GM23338 (cell line): ENCODE measurements at regions not wholly inside any gene's neighbourhood (a gene's known extent, or its start where the extent isn't known, plus 50 kb on each side); places are given as distances from the start of the nearest gene placed in this dataset.

Source experiments
- ATAC-seq: fragments of 200-7000 bp; cut with Tn5 transposase; 3 replicates; pipeline ENCODE4 v1.9.1; 2020
- DNase-seq: peaks from one replicate; pipeline ENCODE4 v3.0.0-alpha.2; 2015; ENCODE audit warnings: low spot score
- H2AFZ ChIP-seq: fragments of 200-600 bp; sonication (generic); 2 replicates; pipeline ENCODE4 v1.8.0; 2016; ENCODE audit warnings: antibody characterized with exemption, mild to moderate bottlenecking, moderate library complexity
- H3F3A ChIP-seq: fragments of 200-600 bp; sonication (generic); replicated peaks from 2 replicates; pipeline ENCODE4 v1.8.0; 2017; ENCODE audit warnings: antibody characterized with exemption, mixed run types, low read depth
- H3K27ac ChIP-seq: fragments of 200-600 bp; sonication (generic); 2 replicates; pipeline ENCODE4 v1.6.1; 2016; ENCODE audit warnings: low read depth
- H3K27me3 ChIP-seq: fragments of 200-600 bp; sonication (generic); 2 replicates; pipeline ENCODE4 v1.8.0; 2016; ENCODE audit warnings: mild to moderate bottlenecking, mixed run types, moderate library complexity; ENCODE audit not compliant: insufficient read depth
- H3K36me3 ChIP-seq: fragments of 200-600 bp; sonication (generic); 2 replicates; pipeline ENCODE4 v1.8.0; 2016; ENCODE audit warnings: mild to moderate bottlenecking; ENCODE audit not compliant: insufficient read depth
- H3K4me1 ChIP-seq: fragments of 200-600 bp; sonication (generic); 2 replicates; pipeline ENCODE4 v1.8.0; 2016; ENCODE audit warnings: mild to moderate bottlenecking, moderate library complexity; ENCODE audit not compliant: insufficient read depth
- H3K4me2 ChIP-seq: fragments of 200-600 bp; sonication (generic); 2 replicates; pipeline ENCODE4 v1.7.1; 2017; ENCODE audit warnings: mixed run types
- H3K4me3 ChIP-seq: fragments of 200-600 bp; sonication (generic); 2 replicates; pipeline ENCODE4 v1.6.1; 2016; ENCODE audit warnings: mixed run types
- H3K79me2 ChIP-seq: fragments of 200-600 bp; sonication (generic); replicated peaks from 2 replicates; pipeline ENCODE4 v1.8.0; 2017; ENCODE audit warnings: mild to moderate bottlenecking; ENCODE audit not compliant: insufficient read depth
- H3K9me2 ChIP-seq: fragments of 200-600 bp; sonication (generic); 2 replicates; pipeline ENCODE4 v1.8.0; 2017; ENCODE audit not compliant: insufficient read depth
- H4K20me1 ChIP-seq: fragments of 200-600 bp; sonication (generic); replicated peaks from 2 replicates; pipeline ENCODE4 v1.8.0; 2017; ENCODE audit warnings: mild to moderate bottlenecking; ENCODE audit not compliant: insufficient read depth
- H3K27ac Mint-ChIP-seq: 2 replicates; pipeline ENCODE4 v1.8.0; 2020; ENCODE audit warnings: inconsistent platforms, mild to moderate bottlenecking, moderate library complexity, mixed read lengths
- H3K27me3 Mint-ChIP-seq: 3 replicates; pipeline ENCODE4 v1.8.0; 2022; ENCODE audit warnings: low read depth, mild to moderate bottlenecking, moderate library complexity, mixed read lengths, inconsistent platforms; ENCODE audit not compliant: insufficient read depth, poor library complexity
- H3K36me3 Mint-ChIP-seq: 3 replicates; pipeline ENCODE4 v1.8.0; 2021; ENCODE audit warnings: low read depth, mild to moderate bottlenecking, inconsistent platforms, moderate library complexity, mixed read lengths
- H3K4me1 Mint-ChIP-seq: 3 replicates; pipeline ENCODE4 v1.8.0; 2020; ENCODE audit warnings: mild to moderate bottlenecking, inconsistent platforms, mixed read lengths
- H3K4me3 Mint-ChIP-seq: 3 replicates; pipeline ENCODE4 v1.8.0; 2021; ENCODE audit warnings: moderate library complexity, mild to moderate bottlenecking, inconsistent platforms, mixed read lengths
- H3K9me3 Mint-ChIP-seq: 3 replicates; pipeline ENCODE4 v1.8.0; 2020; ENCODE audit warnings: moderate library complexity, mild to moderate bottlenecking, inconsistent platforms, mixed read lengths
- CREB1 ChIP-seq: fragments of 250-450 bp; sonication (Bioruptor Pico); IDR thresholded peaks from 2 replicates; pipeline ENCODE4 v1.5.0; 2020; ENCODE audit warnings: low read depth, mild to moderate bottlenecking, moderate library complexity
- CTCF ChIP-seq, 2 experiments: fragments of 200-600 bp in 1 of 2; sonication (generic) in 1 of 2; conservative IDR thresholded peaks; 2 replicates each; pipeline versions ENCODE4 v1.5.1 to v1.6.1; 2016 to 2017; ENCODE audit warnings: antibody characterized with exemption in 2 of 2, low read depth in 2 of 2, mild to moderate bottlenecking in 2 of 2, moderate library complexity in 1 of 2
- EZH2 ChIP-seq: fragments of 200-600 bp; sonication (generic); IDR thresholded peaks from one replicate; pipeline ENCODE4 v1.8.0; 2017; ENCODE audit warnings: antibody characterized with exemption, mild to moderate bottlenecking, low read depth; ENCODE audit not compliant: unreplicated experiment
- EZH2phosphoT487 ChIP-seq: fragments of 200-600 bp; sonication (generic); IDR thresholded peaks from one replicate; pipeline ENCODE4 v1.8.1; 2018; ENCODE audit warnings: antibody characterized with exemption; ENCODE audit not compliant: unreplicated experiment
- JUNB ChIP-seq: IDR thresholded peaks from one replicate; pipeline ENCODE4 v1.6.1; 2016; ENCODE audit warnings: antibody characterized with exemption; ENCODE audit not compliant: unreplicated experiment
- NANOG ChIP-seq: IDR thresholded peaks from 2 replicates; pipeline ENCODE4 v1.6.1; 2016; ENCODE audit warnings: antibody characterized with exemption, borderline replicate concordance
- POLR2AphosphoS5 ChIP-seq: IDR thresholded peaks from 2 replicates; pipeline ENCODE4 v1.6.1; 2016; ENCODE audit warnings: antibody characterized with exemption, low read depth
- STAT1 ChIP-seq: IDR thresholded peaks from one replicate; pipeline ENCODE4 v1.6.1; 2016; ENCODE audit warnings: antibody characterized with exemption; ENCODE audit not compliant: unreplicated experiment
- ZNF331 ChIP-seq: fragments of 250-450 bp; sonication (Bioruptor Pico); IDR thresholded peaks from 2 replicates; pipeline ENCODE4 v1.5.0; 2020; ENCODE audit warnings: low read depth, mild to moderate bottlenecking, moderate library complexity
- TF ChIP-seq, protein P1 (sequence below): IDR thresholded peaks from 2 replicates; pipeline ENCODE4 v1.6.1; 2016; ENCODE audit warnings: antibody characterized with exemption
- TF ChIP-seq, protein P2 (sequence below): IDR thresholded peaks from one replicate; pipeline ENCODE4 v1.6.1; 2018; ENCODE audit warnings: antibody characterized with exemption; ENCODE audit not compliant: unreplicated experiment

GRCh38 chr4:19372390-19372789 is 879.3 kb upstream of the SLIT2 start:
- Histone ChIP-seq H3K4me2 (no peak overlapping the region), H4K20me1 (no peaks in the 10 kb centered on the region), H3K4me3 (no peak overlapping the region), H3K27ac (no peak overlapping the region), H3K79me2 (no peaks in the 10 kb centered on the region), H2AFZ (no peak overlapping the region), H3F3A (no peaks in the 10 kb centered on the region), H3K36me3 (no peaks in the 10 kb centered on the region), H3K27me3 (no peaks in the 10 kb centered on the region), H3K9me2 (no peaks in the 10 kb centered on the region), H3K4me1 (no peaks in the 10 kb centered on the region)
- H3K4me3 Mint-ChIP-seq = no peak overlapping the region
- H3K27me3 Mint-ChIP-seq = peaks cover 2% of the 10 kb centered on the region
- H3K27ac Mint-ChIP-seq = no peak overlapping the region
- H3K36me3 Mint-ChIP-seq = no peaks in the 10 kb centered on the region
- ATAC-seq = no peak; the same call in 2 of the 3 replicates
- no peaks in the 10 kb centered on the region for H3K9me3 Mint-ChIP-seq
- no peaks in the 10 kb centered on the region for H3K4me1 Mint-ChIP-seq
- DNase-seq = peak; percentile 7
- TF ChIP-seq EZH2 = no peak
- TF ChIP-seq ZNF331 (CRISPR knock-in tag) = no peak
- peak in 1 of 2 experiments; percentile 21; a peak in 1 of 4 replicates for TF ChIP-seq CTCF (conservative IDR thresholded peaks at IDR 0.05; ENCODE audit: low read depth in 2 of 2)

- H3K27me3 ChIP-seq = no peaks in the 10 kb centered on the region
- no peak overlapping the region for H3K4me3 ChIP-seq
- Mint-ChIP-seq H3K4me3 (no peak overlapping the region), H3K9me3 (no peaks in the 10 kb centered on the region), H3K27me3 (peaks cover 2% of the 10 kb centered on the region), H3K4me1 (no peaks in the 10 kb centered on the region), H3K27ac (no peak overlapping the region), H3K36me3 (no peaks in the 10 kb centered on the region)
- no peak overlapping the region for H2AFZ ChIP-seq
- ATAC-seq (no peak), DNase-seq (no peak)
- H3F3A ChIP-seq = no peaks in the 10 kb centered on the region
- no peaks in the 10 kb centered on the region for H4K20me1 ChIP-seq
- no peaks in the 10 kb centered on the region for H3K79me2 ChIP-seq
- no peaks in the 10 kb centered on the region for H3K4me1 ChIP-seq
- no peaks in the 10 kb centered on the region for H3K9me2 ChIP-seq
- H3K4me2 ChIP-seq = no peak overlapping the region
- no peaks in the 10 kb centered on the region for H3K36me3 ChIP-seq
- H3K27ac ChIP-seq = no peak overlapping the region
- TF ChIP-seq NANOG = no peak
- no peak for TF ChIP-seq EZH2phosphoT487
- TF ChIP-seq JUNB = no peak
- TF ChIP-seq CREB1 (CRISPR knock-in tag) = no peak
- no peak for TF ChIP-seq ZNF331 (CRISPR knock-in tag)
- no peak for TF ChIP-seq EZH2
- TF ChIP-seq, protein P1, sequence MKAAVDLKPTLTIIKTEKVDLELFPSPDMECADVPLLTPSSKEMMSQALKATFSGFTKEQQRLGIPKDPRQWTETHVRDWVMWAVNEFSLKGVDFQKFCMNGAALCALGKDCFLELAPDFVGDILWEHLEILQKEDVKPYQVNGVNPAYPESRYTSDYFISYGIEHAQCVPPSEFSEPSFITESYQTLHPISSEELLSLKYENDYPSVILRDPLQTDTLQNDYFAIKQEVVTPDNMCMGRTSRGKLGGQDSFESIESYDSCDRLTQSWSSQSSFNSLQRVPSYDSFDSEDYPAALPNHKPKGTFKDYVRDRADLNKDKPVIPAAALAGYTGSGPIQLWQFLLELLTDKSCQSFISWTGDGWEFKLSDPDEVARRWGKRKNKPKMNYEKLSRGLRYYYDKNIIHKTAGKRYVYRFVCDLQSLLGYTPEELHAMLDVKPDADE = no peak
- no peak for TF ChIP-seq POLR2AphosphoS5
- TF ChIP-seq STAT1 = no peak
- no peak for TF ChIP-seq CTCF (conservative IDR thresholded peaks at IDR 0.05; ENCODE audit: low read depth in 2 of 2)
- TF ChIP-seq, protein P2, sequence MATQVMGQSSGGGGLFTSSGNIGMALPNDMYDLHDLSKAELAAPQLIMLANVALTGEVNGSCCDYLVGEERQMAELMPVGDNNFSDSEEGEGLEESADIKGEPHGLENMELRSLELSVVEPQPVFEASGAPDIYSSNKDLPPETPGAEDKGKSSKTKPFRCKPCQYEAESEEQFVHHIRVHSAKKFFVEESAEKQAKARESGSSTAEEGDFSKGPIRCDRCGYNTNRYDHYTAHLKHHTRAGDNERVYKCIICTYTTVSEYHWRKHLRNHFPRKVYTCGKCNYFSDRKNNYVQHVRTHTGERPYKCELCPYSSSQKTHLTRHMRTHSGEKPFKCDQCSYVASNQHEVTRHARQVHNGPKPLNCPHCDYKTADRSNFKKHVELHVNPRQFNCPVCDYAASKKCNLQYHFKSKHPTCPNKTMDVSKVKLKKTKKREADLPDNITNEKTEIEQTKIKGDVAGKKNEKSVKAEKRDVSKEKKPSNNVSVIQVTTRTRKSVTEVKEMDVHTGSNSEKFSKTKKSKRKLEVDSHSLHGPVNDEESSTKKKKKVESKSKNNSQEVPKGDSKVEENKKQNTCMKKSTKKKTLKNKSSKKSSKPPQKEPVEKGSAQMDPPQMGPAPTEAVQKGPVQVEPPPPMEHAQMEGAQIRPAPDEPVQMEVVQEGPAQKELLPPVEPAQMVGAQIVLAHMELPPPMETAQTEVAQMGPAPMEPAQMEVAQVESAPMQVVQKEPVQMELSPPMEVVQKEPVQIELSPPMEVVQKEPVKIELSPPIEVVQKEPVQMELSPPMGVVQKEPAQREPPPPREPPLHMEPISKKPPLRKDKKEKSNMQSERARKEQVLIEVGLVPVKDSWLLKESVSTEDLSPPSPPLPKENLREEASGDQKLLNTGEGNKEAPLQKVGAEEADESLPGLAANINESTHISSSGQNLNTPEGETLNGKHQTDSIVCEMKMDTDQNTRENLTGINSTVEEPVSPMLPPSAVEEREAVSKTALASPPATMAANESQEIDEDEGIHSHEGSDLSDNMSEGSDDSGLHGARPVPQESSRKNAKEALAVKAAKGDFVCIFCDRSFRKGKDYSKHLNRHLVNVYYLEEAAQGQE = no peak
Measured at GRCh38 chr4:19368800-19369199, 882.9 kb upstream of the SLIT2 start.
